Calu3 (cell line): ENCODE measurements at regions not wholly inside any gene's neighbourhood (a gene's known extent, or its start where the extent isn't known, plus 50 kb on each side); places are given as distances from the start of the nearest gene placed in this dataset.

ENCODE experiments used
- BruUV-seq: library from RNA; stranded (reverse); fragments of 400-500 nt; replicated peaks from 2 replicates; lab custom pipeline; 2021; lab: Mats Ljungman, UMichigan
- CTCF ChIA-PET: fragments of 300-600 bp; sonication (Branson Sonifier 250); formaldehyde crosslinking; loops from one replicate; lab custom pipeline; 2022; ENCODE audit warnings: antibody characterized with exemption; lab: Charles Lee
- DNase-seq: peaks from one replicate; pipeline ENCODE4 v3.0.0; 2022
- H3K27ac Mint-ChIP-seq: one replicate; pipeline ENCODE4 v1.8.0; 2022; ENCODE audit warnings: mixed read lengths; ENCODE audit not compliant: unreplicated experiment
- H3K27me3 Mint-ChIP-seq: one replicate; pipeline ENCODE4 v1.8.0; 2022; ENCODE audit warnings: mixed read lengths; ENCODE audit not compliant: unreplicated experiment
- H3K36me3 Mint-ChIP-seq: one replicate; pipeline ENCODE4 v1.8.0; 2022; ENCODE audit warnings: mild to moderate bottlenecking, moderate library complexity, mixed read lengths; ENCODE audit not compliant: insufficient read depth, unreplicated experiment
- H3K4me1 Mint-ChIP-seq: one replicate; pipeline ENCODE4 v1.8.0; 2022; ENCODE audit warnings: mild to moderate bottlenecking, low read depth, mixed read lengths; ENCODE audit not compliant: unreplicated experiment
- H3K4me3 Mint-ChIP-seq: one replicate; pipeline ENCODE4 v1.8.0; 2022; ENCODE audit warnings: mild to moderate bottlenecking, low read depth, moderate library complexity, mixed read lengths; ENCODE audit not compliant: unreplicated experiment
- H3K9me3 Mint-ChIP-seq: one replicate; pipeline ENCODE4 v1.8.0; 2022; ENCODE audit warnings: low read depth, mixed read lengths; ENCODE audit not compliant: unreplicated experiment
- CTCF ChIP-seq: fragments of 200-600 bp; IDR thresholded peaks from one replicate; pipeline ENCODE4 v1.8.0; 2022; ENCODE audit warnings: antibody characterized with exemption; ENCODE audit not compliant: unreplicated experiment
- intact Hi-C: fragments of 100-400 bp; cut with micrococcal nuclease; formaldehyde crosslinking; loops from one replicate; pipeline ENCODE4 v1.10.0; 2022; ENCODE audit not compliant: unreplicated experiment

- Mint-ChIP-seq H3K27ac (no peak overlapping the region), H3K4me1 (no peaks in the 10 kb centered on the region), H3K27me3 (no peaks in the 10 kb centered on the region), H3K4me3 (no peak overlapping the region), H3K36me3 (no peaks in the 10 kb centered on the region), H3K9me3 (no peaks in the 10 kb centered on the region)
- CTCF ChIA-PET, result no interaction called here
- no peak for TF ChIP-seq CTCF
- no TSS peak for BruUV-seq
- no peak for DNase-seq
- intact Hi-C loops, result no loop called here
Observed at GRCh38 chr4:181502611-181503010, 740.6 kb upstream of the TENM3 start.

GRCh38 chr4:181503687-181504390 is 739.4 kb upstream of the TENM3 start:
- DNase-seq, result no peak
- no TSS peak for BruUV-seq
- Mint-ChIP-seq H3K4me3 (no peak overlapping the region), H3K9me3 (no peaks in the 10 kb centered on the region), H3K36me3 (no peaks in the 10 kb centered on the region), H3K27ac (no peak overlapping the region), H3K27me3 (no peaks in the 10 kb centered on the region), H3K4me1 (no peaks in the 10 kb centered on the region)
- intact Hi-C loops, result no loop called here
- CTCF ChIA-PET, result no interaction called here
- no peak for TF ChIP-seq CTCF

GRCh38 chr4:181504924-181505323 is 738.3 kb upstream of the TENM3 start:
- CTCF ChIA-PET, result no interaction called here
- intact Hi-C loops, result no loop called here
- Mint-ChIP-seq H3K9me3 (no peaks in the 10 kb centered on the region), H3K36me3 (no peaks in the 10 kb centered on the region), H3K4me3 (no peak overlapping the region), H3K27me3 (no peaks in the 10 kb centered on the region), H3K4me1 (no peaks in the 10 kb centered on the region), H3K27ac (no peak overlapping the region)
- no peak for TF ChIP-seq CTCF
- no TSS peak for BruUV-seq
- DNase-seq, result no peak

GRCh38 chr4:181507180-181507835 is 735.9 kb upstream of the TENM3 start:
- Mint-ChIP-seq H3K36me3 (no peaks in the 10 kb centered on the region), H3K4me1 (no peaks in the 10 kb centered on the region), H3K4me3 (no peak overlapping the region), H3K27ac (no peak overlapping the region), H3K9me3 (no peaks in the 10 kb centered on the region), H3K27me3 (no peaks in the 10 kb centered on the region)
- intact Hi-C loops, result no loop called here
- no peak for DNase-seq
- TF ChIP-seq CTCF, result no peak
- CTCF ChIA-PET, result no interaction called here
- BruUV-seq, result no TSS peak
